Hepatocyte (in vitro differentiated cells): ENCODE measurements at regions not wholly inside any gene's neighbourhood (a gene's known extent, or its start where the extent isn't known, plus 50 kb on each side); places are given as distances from the start of the nearest gene placed in this dataset.
A peak's percentile ranks its signal among the peaks of the same experiment; 100 is the strongest.

Experiments used
- DNase-seq: peaks from one replicate; pipeline ENCODE4 v3.0.0-alpha.2; 2016; ENCODE audit warnings: low spot score
- H2AFZ ChIP-seq: fragments of 200-600 bp; sonication (generic); 2 replicates; pipeline ENCODE4 v1.6.0; 2016; ENCODE audit warnings: antibody characterized with exemption, mild to moderate bottlenecking
- H3K27ac ChIP-seq: fragments of 200-600 bp; sonication (generic); 2 replicates; pipeline ENCODE4 v1.5.1; 2016; ENCODE audit warnings: mild to moderate bottlenecking
- H3K27me3 ChIP-seq: fragments of 200-600 bp; sonication (generic); 2 replicates; pipeline ENCODE4 v1.6.1; 2016
- H3K36me3 ChIP-seq: fragments of 200-600 bp; sonication (generic); replicated peaks from 2 replicates; pipeline ENCODE4 v1.5.1; 2016; ENCODE audit warnings: low read depth; ENCODE audit not compliant: insufficient read depth
- H3K4me1 ChIP-seq: fragments of 200-600 bp; sonication (generic); 2 replicates; pipeline ENCODE4 v1.5.1; 2016; ENCODE audit warnings: mild to moderate bottlenecking, moderate library complexity; ENCODE audit not compliant: insufficient read depth
- H3K4me2 ChIP-seq: fragments of 200-600 bp; sonication (generic); 2 replicates; pipeline ENCODE4 v1.6.0; 2016
- H3K4me3 ChIP-seq: fragments of 200-600 bp; sonication (generic); 2 replicates; pipeline ENCODE4 v1.5.1; 2016; ENCODE audit warnings: mild to moderate bottlenecking
- H3K79me2 ChIP-seq: fragments of 200-600 bp; sonication (generic); 2 replicates; pipeline ENCODE4 v1.6.0; 2017; ENCODE audit warnings: mild to moderate bottlenecking
- H3K9me2 ChIP-seq: fragments of 200-600 bp; sonication (generic); replicated peaks from 2 replicates; pipeline ENCODE4 v1.6.0; 2017; ENCODE audit warnings: mild to moderate bottlenecking; ENCODE audit not compliant: insufficient read depth
- H3K9me3 ChIP-seq: fragments of 200-600 bp; sonication (generic); 2 replicates; pipeline ENCODE4 v1.5.1; 2016; ENCODE audit warnings: low read depth, mild to moderate bottlenecking
- H4K20me1 ChIP-seq: fragments of 200-600 bp; sonication (generic); 2 replicates; pipeline ENCODE4 v1.6.0; 2016; ENCODE audit warnings: mild to moderate bottlenecking; ENCODE audit not compliant: insufficient read depth, poor library complexity, severe bottlenecking
- EZH2 ChIP-seq: fragments of 200-600 bp; sonication (generic); IDR thresholded peaks from 2 replicates; pipeline ENCODE4 v1.6.1; 2016; ENCODE audit warnings: antibody characterized with exemption, mild to moderate bottlenecking, borderline replicate concordance
- EZH2phosphoT487 ChIP-seq: fragments of 200-600 bp; sonication (generic); IDR thresholded peaks from one replicate; pipeline ENCODE4 v1.6.1; 2018; ENCODE audit warnings: antibody characterized with exemption, mild to moderate bottlenecking, low read depth, moderate library complexity; ENCODE audit not compliant: unreplicated experiment, severe bottlenecking
- WGBS: methylation state at CpG from one replicate; pipeline ENCODE4 v1.1.6; 2016; ENCODE audit warnings: low lambda C conversion rate; ENCODE audit errors: missing lambda C conversion rate; 5-methylcytosine and 5-hydroxymethylcytosine counted together
- TF ChIP-seq, protein P1 (sequence below): fragments of 200-600 bp; sonication (generic); IDR thresholded peaks from 2 replicates; pipeline ENCODE4 v1.5.1; 2016; ENCODE audit warnings: antibody characterized with exemption, mild to moderate bottlenecking; ENCODE audit not compliant: poor library complexity

GRCh38 chr3:18641916-18642315 lies 216.8 kb upstream of the SATB1 start:
- H3K4me1 ChIP-seq, result no peaks in the 10 kb centered on the region
- peak overlapping the region; percentile 45 for H3K27ac ChIP-seq
- no peak overlapping the region for H3K4me3 ChIP-seq
- no peaks in the 10 kb centered on the region for H3K27me3 ChIP-seq
- no peak for DNase-seq
- no peaks in the 10 kb centered on the region for H3K79me2 ChIP-seq
- no peak for TF ChIP-seq EZH2
- TF ChIP-seq EZH2phosphoT487, result no peak
- TF ChIP-seq, protein P1, sequence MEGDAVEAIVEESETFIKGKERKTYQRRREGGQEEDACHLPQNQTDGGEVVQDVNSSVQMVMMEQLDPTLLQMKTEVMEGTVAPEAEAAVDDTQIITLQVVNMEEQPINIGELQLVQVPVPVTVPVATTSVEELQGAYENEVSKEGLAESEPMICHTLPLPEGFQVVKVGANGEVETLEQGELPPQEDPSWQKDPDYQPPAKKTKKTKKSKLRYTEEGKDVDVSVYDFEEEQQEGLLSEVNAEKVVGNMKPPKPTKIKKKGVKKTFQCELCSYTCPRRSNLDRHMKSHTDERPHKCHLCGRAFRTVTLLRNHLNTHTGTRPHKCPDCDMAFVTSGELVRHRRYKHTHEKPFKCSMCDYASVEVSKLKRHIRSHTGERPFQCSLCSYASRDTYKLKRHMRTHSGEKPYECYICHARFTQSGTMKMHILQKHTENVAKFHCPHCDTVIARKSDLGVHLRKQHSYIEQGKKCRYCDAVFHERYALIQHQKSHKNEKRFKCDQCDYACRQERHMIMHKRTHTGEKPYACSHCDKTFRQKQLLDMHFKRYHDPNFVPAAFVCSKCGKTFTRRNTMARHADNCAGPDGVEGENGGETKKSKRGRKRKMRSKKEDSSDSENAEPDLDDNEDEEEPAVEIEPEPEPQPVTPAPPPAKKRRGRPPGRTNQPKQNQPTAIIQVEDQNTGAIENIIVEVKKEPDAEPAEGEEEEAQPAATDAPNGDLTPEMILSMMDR, result no peak
- no peaks in the 10 kb centered on the region for H4K20me1 ChIP-seq
- no peak overlapping the region for H3K4me2 ChIP-seq
- H2AFZ ChIP-seq, result no peak overlapping the region
- no peaks in the 10 kb centered on the region for H3K9me2 ChIP-seq
- H3K9me3 ChIP-seq, result no peaks in the 10 kb centered on the region
- H3K36me3 ChIP-seq, result no peaks in the 10 kb centered on the region
- 78% methylated on average over 3 of the region's 3 CpGs for WGBS

- no peak for DNase-seq
- no peaks in the 10 kb centered on the region for H3K27me3 ChIP-seq
- 39% methylated on average over 3 of the region's 3 CpGs for WGBS
- no peaks in the 10 kb centered on the region for H4K20me1 ChIP-seq
- TF ChIP-seq, protein P1, result no peak
- no peak for TF ChIP-seq EZH2
- no peak for TF ChIP-seq EZH2phosphoT487
- no peaks in the 10 kb centered on the region for H3K79me2 ChIP-seq
- H3K4me1 ChIP-seq, result peaks cover 4% of the 10 kb centered on the region
- no peak overlapping the region for H3K4me3 ChIP-seq
- H3K9me2 ChIP-seq, result no peaks in the 10 kb centered on the region
- peak overlapping the region; percentile 41 for H3K27ac ChIP-seq
- H3K4me2 ChIP-seq, result peak overlapping the region; percentile 29
- H3K9me3 ChIP-seq, result no peaks in the 10 kb centered on the region
- no peaks in the 10 kb centered on the region for H3K36me3 ChIP-seq
- H2AFZ ChIP-seq, result peak overlapping the region; percentile 7
Measured at GRCh38 chr3:18635215-18635614, 210.1 kb upstream of the SATB1 start.

GRCh38 chr3:18634461-18634860 lies 209.3 kb upstream of the SATB1 start:
- Histone ChIP-seq H3K27ac (peak overlapping the region; percentile 41), H3K27me3 (no peaks in the 10 kb centered on the region), H3K79me2 (no peaks in the 10 kb centered on the region), H3K4me2 (no peak overlapping the region), H3K4me3 (no peak overlapping the region), H3K4me1 (peaks cover 4% of the 10 kb centered on the region), H3K9me3 (no peaks in the 10 kb centered on the region), H2AFZ (no peak overlapping the region), H4K20me1 (no peaks in the 10 kb centered on the region), H3K36me3 (no peaks in the 10 kb centered on the region), H3K9me2 (no peaks in the 10 kb centered on the region)
- 68% methylated on average over 6 of the region's 6 CpGs for WGBS
- TF ChIP-seq EZH2 (no peak), EZH2phosphoT487 (no peak)
- TF ChIP-seq, protein P1, result no peak
- no peak for DNase-seq

- no peaks in the 10 kb centered on the region for H3K9me2 ChIP-seq
- TF ChIP-seq EZH2phosphoT487 (no peak), EZH2 (no peak)
- TF ChIP-seq, protein P1, result no peak
- H3K27ac ChIP-seq, result no peak overlapping the region
- no peaks in the 10 kb centered on the region for H3K79me2 ChIP-seq
- no peaks in the 10 kb centered on the region for H3K36me3 ChIP-seq
- WGBS, result 84% methylated on average over 7 of the region's 7 CpGs
- peaks cover 4% of the 10 kb centered on the region for H3K4me1 ChIP-seq
- H2AFZ ChIP-seq, result no peak overlapping the region
- H4K20me1 ChIP-seq, result no peaks in the 10 kb centered on the region
- no peak for DNase-seq
- no peak overlapping the region for H3K4me3 ChIP-seq
- H3K4me2 ChIP-seq, result no peak overlapping the region
- H3K27me3 ChIP-seq, result no peaks in the 10 kb centered on the region
- H3K9me3 ChIP-seq, result no peaks in the 10 kb centered on the region
Measured at GRCh38 chr3:18633002-18633401, 207.9 kb upstream of the SATB1 start.
